ENCODE measurements at regions not wholly inside any gene's neighbourhood (a gene's known extent, or its start where the extent isn't known, plus 50 kb on each side); places are given as distances from the start of the nearest gene placed in this dataset.

- Histone ChIP-seq H3K27me3 (no peaks in the 10 kb centered on the region), H3K4me3 (no peak overlapping the region), H3K9me3 (no peaks in the 10 kb centered on the region), H3K27ac (no peak overlapping the region), H3K4me1 (no peaks in the 10 kb centered on the region), H3K36me3 (no peaks in the 10 kb centered on the region)
- intact Hi-C loops (cut with DNase I), result no loop called here
- WGBS, 2 donors, result 53 to 80% methylated on average over 3 of the region's 3 CpGs
- TF ChIP-seq EP300 (IDR thresholded peaks at IDR 0.05), result no peak
- TF ChIP-seq, protein P1, sequence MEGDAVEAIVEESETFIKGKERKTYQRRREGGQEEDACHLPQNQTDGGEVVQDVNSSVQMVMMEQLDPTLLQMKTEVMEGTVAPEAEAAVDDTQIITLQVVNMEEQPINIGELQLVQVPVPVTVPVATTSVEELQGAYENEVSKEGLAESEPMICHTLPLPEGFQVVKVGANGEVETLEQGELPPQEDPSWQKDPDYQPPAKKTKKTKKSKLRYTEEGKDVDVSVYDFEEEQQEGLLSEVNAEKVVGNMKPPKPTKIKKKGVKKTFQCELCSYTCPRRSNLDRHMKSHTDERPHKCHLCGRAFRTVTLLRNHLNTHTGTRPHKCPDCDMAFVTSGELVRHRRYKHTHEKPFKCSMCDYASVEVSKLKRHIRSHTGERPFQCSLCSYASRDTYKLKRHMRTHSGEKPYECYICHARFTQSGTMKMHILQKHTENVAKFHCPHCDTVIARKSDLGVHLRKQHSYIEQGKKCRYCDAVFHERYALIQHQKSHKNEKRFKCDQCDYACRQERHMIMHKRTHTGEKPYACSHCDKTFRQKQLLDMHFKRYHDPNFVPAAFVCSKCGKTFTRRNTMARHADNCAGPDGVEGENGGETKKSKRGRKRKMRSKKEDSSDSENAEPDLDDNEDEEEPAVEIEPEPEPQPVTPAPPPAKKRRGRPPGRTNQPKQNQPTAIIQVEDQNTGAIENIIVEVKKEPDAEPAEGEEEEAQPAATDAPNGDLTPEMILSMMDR (IDR thresholded peaks at IDR 0.05), result no peak
- no peak for TF ChIP-seq POLR2AphosphoS5 (IDR thresholded peaks at IDR 0.05)
- TF ChIP-seq POLR2A (IDR thresholded peaks at IDR 0.05), result no peak
- no peak for DNase-seq
These were observed 81.4 kb downstream of the ACAA2 start for GRCh38 chr18:49731860-49732311.

GRCh38 chr18:49731421-49731841 is 81.9 kb downstream of the ACAA2 start:
- WGBS, 2 donors, result 77 to 90% methylated on average over 5 of the region's 5 CpGs
- DNase-seq, result no peak
- intact Hi-C loops (cut with DNase I), result no loop called here

DNA sequence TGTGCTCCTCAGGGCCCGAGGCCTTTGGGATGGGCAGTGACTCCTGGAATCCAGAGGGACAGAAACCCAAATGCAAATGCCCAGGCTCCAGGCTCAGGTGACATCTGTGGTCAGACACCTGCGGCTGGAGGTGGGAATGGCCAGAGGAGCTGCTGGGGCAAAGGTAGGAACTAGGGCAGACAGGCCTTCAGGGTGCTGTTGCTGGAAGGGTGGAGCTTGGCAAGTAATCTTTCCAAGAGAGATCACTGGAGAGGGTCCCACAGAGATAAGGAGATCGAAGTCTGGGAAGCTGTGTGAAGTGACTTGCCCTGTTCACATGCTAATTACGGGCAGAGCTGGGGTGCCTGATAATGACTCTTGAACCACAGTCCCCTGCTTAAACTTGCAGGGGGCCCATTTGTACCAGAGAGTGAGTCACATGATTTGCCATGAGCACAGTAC is 82.4 kb downstream of the ACAA2 start:
- 24 to 65% methylated on average over 4 of the region's 4 CpGs for WGBS, 2 donors
- H3K4me1 ChIP-seq, result no peaks in the 10 kb centered on the region
- H3K27me3 ChIP-seq, result no peaks in the 10 kb centered on the region
- H3K4me3 ChIP-seq, result no peak overlapping the region
- intact Hi-C loops (cut with DNase I), result no loop called here
- TF ChIP-seq, protein P1 (IDR thresholded peaks at IDR 0.05), result no peak
- TF ChIP-seq POLR2A (IDR thresholded peaks at IDR 0.05) (no peak), EP300 (IDR thresholded peaks at IDR 0.05) (no peak), POLR2AphosphoS5 (IDR thresholded peaks at IDR 0.05) (no peak)
- DNase-seq, result no peak
- no peaks in the 10 kb centered on the region for H3K36me3 ChIP-seq
- H3K27ac ChIP-seq, result no peak overlapping the region
- H3K9me3 ChIP-seq, result no peaks in the 10 kb centered on the region

More at GRCh38 chr18:49731421-49731841, 81.9 kb downstream of the ACAA2 start:
- Histone ChIP-seq H3K27ac (no peak overlapping the region), H3K4me3 (no peak overlapping the region), H3K4me1 (no peaks in the 10 kb centered on the region), H3K27me3 (no peaks in the 10 kb centered on the region), H3K36me3 (no peaks in the 10 kb centered on the region), H3K9me3 (no peaks in the 10 kb centered on the region)
- TF ChIP-seq, protein P1 (IDR thresholded peaks at IDR 0.05), result no peak
- TF ChIP-seq POLR2A (IDR thresholded peaks at IDR 0.05) (no peak), EP300 (IDR thresholded peaks at IDR 0.05) (no peak)

DNA sequence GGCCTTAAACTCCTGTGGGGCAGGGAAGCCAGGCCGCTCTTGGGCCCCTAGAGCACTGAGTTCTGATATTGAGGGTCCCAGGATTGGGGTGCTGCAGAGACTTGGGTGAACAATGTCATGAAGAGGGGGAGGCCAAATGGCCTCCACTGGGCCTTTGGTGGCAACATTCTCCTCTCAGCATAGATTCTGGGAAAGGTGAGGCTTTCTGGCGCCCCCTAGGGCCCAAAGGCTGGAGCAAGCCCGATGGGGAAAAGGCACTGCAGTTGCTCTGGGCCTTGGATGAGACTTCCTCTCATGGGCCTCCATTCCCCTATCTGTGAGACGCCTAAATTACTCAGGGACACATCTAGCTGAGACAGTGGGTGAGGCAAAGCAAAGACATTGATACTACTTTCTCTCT is 84.8 kb downstream of the ACAA2 start:
- intact Hi-C loops (cut with DNase I), result no loop called here
- Histone ChIP-seq H3K4me1 (no peaks in the 10 kb centered on the region), H3K9me3 (no peaks in the 10 kb centered on the region), H3K27me3 (no peaks in the 10 kb centered on the region), H3K27ac (no peak overlapping the region), H3K36me3 (no peaks in the 10 kb centered on the region), H3K4me3 (no peak overlapping the region)
- TF ChIP-seq EP300 (IDR thresholded peaks at IDR 0.05), result no peak
- TF ChIP-seq, protein P1 (IDR thresholded peaks at IDR 0.05), result peak in 1 of 4 experiments; percentile 25
- 52 to 58% methylated on average over 4 of the region's 4 CpGs for WGBS, 2 donors
- no peak for DNase-seq

DNA sequence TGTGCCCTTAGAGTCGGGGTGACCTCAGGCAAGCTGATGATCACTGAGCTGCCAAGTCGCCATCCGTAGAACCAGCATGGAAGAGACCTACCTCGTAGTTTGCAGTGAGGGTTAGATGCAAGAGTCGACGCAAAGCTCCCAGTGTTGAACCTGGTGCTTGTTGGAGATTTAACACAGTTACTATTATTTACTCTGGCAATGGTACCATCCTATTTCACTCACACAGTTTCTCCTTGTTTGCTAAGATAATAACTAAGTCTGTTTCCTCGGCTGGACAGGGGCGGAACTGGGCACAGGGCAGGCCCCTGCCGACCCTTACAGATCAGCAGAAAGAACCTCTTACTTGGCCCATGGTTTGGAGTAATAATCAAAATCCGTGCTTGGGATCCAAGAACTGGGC is 85.5 kb downstream of the ACAA2 start:
- Histone ChIP-seq H3K4me3 (no peak overlapping the region), H3K27me3 (no peaks in the 10 kb centered on the region), H3K27ac (no peak overlapping the region), H3K36me3 (no peaks in the 10 kb centered on the region), H3K9me3 (no peaks in the 10 kb centered on the region), H3K4me1 (no peaks in the 10 kb centered on the region)
- no peak for TF ChIP-seq POLR2A (IDR thresholded peaks at IDR 0.05)
- no peak for TF ChIP-seq EP300 (IDR thresholded peaks at IDR 0.05)
- DNase-seq, result no peak
- WGBS, 2 donors, result 88 to 89% methylated on average over 10 of the region's 10 CpGs
- intact Hi-C loops (cut with DNase I), result no loop called here

All from sigmoid colon (tissue), 6 donors.